22Rv1 (cell line): ENCODE measurements at regions not wholly inside any gene's neighbourhood (a gene's known extent, or its start where the extent isn't known, plus 50 kb on each side); places are given as distances from the start of the nearest gene placed in this dataset.

Experiments
- CTCF ChIP-seq: fragments of 450-650 bp; IDR thresholded peaks from 2 replicates; pipeline ENCODE4 v1.5.1; 2017; ENCODE audit warnings: mild to moderate bottlenecking
- ZFX ChIP-seq: fragments of 450-650 bp; IDR thresholded peaks from 2 replicates; pipeline ENCODE4 v1.6.1; 2017; ENCODE audit warnings: antibody characterized with exemption, borderline replicate concordance

- TF ChIP-seq CTCF: no peak
- TF ChIP-seq ZFX: no peak
These were observed 226.8 kb upstream of the CHORDC1 start for GRCh38 chr11:90449606-90450005.
